ENCODE measurements at regions not wholly inside any gene's neighbourhood (a gene's known extent, or its start where the extent isn't known, plus 50 kb on each side); places are given as distances from the start of the nearest gene placed in this dataset.
A peak's percentile ranks its signal among the peaks of the same experiment; 100 is the strongest.
"Not testable (repeated sequence)": the region's sequence is repeated elsewhere in the genome, so short reads cannot be mapped to it uniquely, and the experiment has no call there.

- DNase-seq (ENCODE audit: low read depth), result no peak
- no peak overlapping the region for H3K4me3 ChIP-seq (ENCODE audit: low read depth, low read length)
These were observed 87.4 kb upstream of the ITGB1 start for GRCh38 chr10:33045421-33045820.

GRCh38 chr10:33042565-33042964, 84.5 kb upstream of the ITGB1 start:
- no peak overlapping the region for H3K4me3 ChIP-seq (ENCODE audit: low read depth, low read length)
- DNase-seq (ENCODE audit: low read depth), result no peak

- DNase-seq (ENCODE audit: low read depth), result no peak
- H3K4me3 ChIP-seq (ENCODE audit: low read depth, low read length), result no peak overlapping the region
These were observed 83.9 kb upstream of the ITGB1 start for GRCh38 chr10:33041783-33042437.

GRCh38 chr10:33040436-33040835, 82.4 kb upstream of the ITGB1 start:
- DNase-seq (ENCODE audit: low read depth), result no peak
- no peak overlapping the region for H3K4me3 ChIP-seq (ENCODE audit: low read depth, low read length)

- no peak overlapping the region for H3K4me3 ChIP-seq (ENCODE audit: low read depth, low read length)
- DNase-seq (ENCODE audit: low read depth), result no peak
These were observed 81.2 kb upstream of the ITGB1 start for GRCh38 chr10:33039181-33039580.

GRCh38 chr10:33038672-33039071, 80.6 kb upstream of the ITGB1 start:
- DNase-seq (ENCODE audit: low read depth), result no peak
- no peak overlapping the region for H3K4me3 ChIP-seq (ENCODE audit: low read depth, low read length)

GRCh38 chr10:33037726-33038125, 79.7 kb upstream of the ITGB1 start:
- no peak overlapping the region for H3K4me3 ChIP-seq (ENCODE audit: low read depth, low read length)
- no peak for DNase-seq (ENCODE audit: low read depth)

- no peak overlapping the region for H3K4me3 ChIP-seq (ENCODE audit: low read depth, low read length)
- no peak for DNase-seq (ENCODE audit: low read depth)
These were observed 78.6 kb upstream of the ITGB1 start for GRCh38 chr10:33036670-33037069.

GRCh38 chr10:33035411-33035810, 77.4 kb upstream of the ITGB1 start:
- DNase-seq (ENCODE audit: low read depth), result no peak
- no peak overlapping the region for H3K4me3 ChIP-seq (ENCODE audit: low read depth, low read length)

GRCh38 chr10:33034931-33035330, 76.9 kb upstream of the ITGB1 start:
- DNase-seq (ENCODE audit: low read depth), result no peak
- no peak overlapping the region for H3K4me3 ChIP-seq (ENCODE audit: low read depth, low read length)

GRCh38 chr10:33032654-33033151, 74.7 kb upstream of the ITGB1 start:
- peak; percentile 31 for DNase-seq (ENCODE audit: low read depth)
- no peak overlapping the region for H3K4me3 ChIP-seq (ENCODE audit: low read depth, low read length)

- no peak overlapping the region for H3K4me3 ChIP-seq (ENCODE audit: low read depth, low read length)
- no peak for DNase-seq (ENCODE audit: low read depth)
These were observed 74.0 kb upstream of the ITGB1 start for GRCh38 chr10:33031815-33032653.

- H3K4me3 ChIP-seq (ENCODE audit: low read depth, low read length), result no peak overlapping the region
- no peak for DNase-seq (ENCODE audit: low read depth)
These were observed 73.1 kb upstream of the ITGB1 start for GRCh38 chr10:33031171-33031570.

GRCh38 chr10:33028515-33028914, 70.5 kb upstream of the ITGB1 start:
- DNase-seq (ENCODE audit: low read depth); H3K4me3 ChIP-seq (ENCODE audit: low read depth, low read length): not testable (repeated sequence)

GRCh38 chr10:33027088-33027487, 69.1 kb upstream of the ITGB1 start:
- no peak for DNase-seq (ENCODE audit: low read depth)
- no peak overlapping the region for H3K4me3 ChIP-seq (ENCODE audit: low read depth, low read length)

GRCh38 chr10:33026422-33026821, 68.4 kb upstream of the ITGB1 start:
- no peak overlapping the region for H3K4me3 ChIP-seq (ENCODE audit: low read depth, low read length)
- no peak for DNase-seq (ENCODE audit: low read depth)

- no peak overlapping the region for H3K4me3 ChIP-seq (ENCODE audit: low read depth, low read length)
- DNase-seq (ENCODE audit: low read depth), result no peak
These were observed 67.9 kb upstream of the ITGB1 start for GRCh38 chr10:33025910-33026309.

- no peak for DNase-seq (ENCODE audit: low read depth)
- no peak overlapping the region for H3K4me3 ChIP-seq (ENCODE audit: low read depth, low read length)
These were observed 67.0 kb upstream of the ITGB1 start for GRCh38 chr10:33025039-33025438.

GRCh38 chr10:33022691-33023090, 64.7 kb upstream of the ITGB1 start:
- no peak overlapping the region for H3K4me3 ChIP-seq (ENCODE audit: low read depth, low read length)
- DNase-seq (ENCODE audit: low read depth), result no peak

GRCh38 chr10:33022090-33022489, 64.1 kb upstream of the ITGB1 start:
- no peak overlapping the region for H3K4me3 ChIP-seq (ENCODE audit: low read depth, low read length)
- DNase-seq (ENCODE audit: low read depth), result no peak

- H3K4me3 ChIP-seq (ENCODE audit: low read depth, low read length), result no peak overlapping the region
- no peak for DNase-seq (ENCODE audit: low read depth)
These were observed 59.0 kb upstream of the ITGB1 start for GRCh38 chr10:33016988-33017387.

Measured in skeletal muscle cell (primary cell).